K562 (cell line): ENCODE measurements at regions not wholly inside any gene's neighbourhood (a gene's known extent, or its start where the extent isn't known, plus 50 kb on each side); places are given as distances from the start of the nearest gene placed in this dataset.

Source experiments
- ATAC-seq: fragments of 200-7000 bp; cut with Tn5 transposase; 3 replicates; pipeline ENCODE4 v1.9.1; 2020; ENCODE audit warnings: moderate library complexity
- BruUV-seq: library from RNA; stranded (reverse); fragments of 400-500 nt; replicated peaks from 2 replicates; lab custom pipeline; 2021; lab: Mats Ljungman, UMichigan
- CTCF ChIA-PET: fragments of 300-600 bp; formaldehyde crosslinking; extraction: SDS; loops from one replicate; lab custom pipeline; 2021; ENCODE audit warnings: low intra/inter-chr PET ratio; lab: Yijun Ruan, JAX
- POLR2A ChIA-PET: fragments of 300-600, 350-650 bp; sonication (Branson Sonifier 250); formaldehyde crosslinking; extraction: SDS; loops from one replicate; lab custom pipeline; 2021; ENCODE audit warnings: antibody characterized with exemption, inconsistent platforms; lab: Yijun Ruan, JAX
- DNase-seq, 4 experiments: peaks; one replicate each; pipeline versions ENCODE4 v3.0.0 to v3.0.0-alpha.2; 2011 to 2018; ENCODE audit warnings: low spot score in 3 of 4, mixed read lengths in 3 of 4; ENCODE audit errors: extremely low read depth in 1 of 4
- FAIRE-seq: peaks from 2 replicates; lab custom pipeline; 2011; peaks lifted over from hg19 to GRCh38; lab: Jason Lieb, UNC
- H2AFZ ChIP-seq: 2 replicates; pipeline ENCODE4 v1.6.0; 2011; ENCODE audit warnings: low read depth, low read length, control low read depth, inconsistent platforms
- H3K27ac ChIP-seq: fragments of 200-600 bp; 3 replicates; pipeline ENCODE4 v1.8.0; 2011; ENCODE audit warnings: low read depth, mild to moderate bottlenecking, control low read depth, inconsistent platforms, low read length, moderate library complexity, mixed read lengths; ENCODE audit errors: extremely low read depth
- H3K27me3 ChIP-seq, 2 experiments: fragments of 300-600 bp in 1 of 2; 2 replicates in 1 of 2; 3 replicates in 1 of 2; pipeline versions ENCODE4 v1.6.0 to v1.8.0; 2011; ENCODE audit warnings: inconsistent platforms in 2 of 2, low read length in 2 of 2, mild to moderate bottlenecking in 1 of 2, mixed read lengths in 1 of 2, moderate library complexity in 1 of 2; ENCODE audit not compliant: control insufficient read depth in 2 of 2, insufficient read depth in 2 of 2
- H3K36me3 ChIP-seq: fragments of 300-600 bp; 3 replicates; pipeline ENCODE4 v1.8.0; 2011; ENCODE audit warnings: mild to moderate bottlenecking, low read length, inconsistent platforms; ENCODE audit not compliant: control insufficient read depth, insufficient read depth
- H3K4me1 ChIP-seq, 2 experiments: fragments of 200-600 bp in 1 of 2; replicated peaks in 1 of 2; 2 replicates in 1 of 2; 3 replicates in 1 of 2; pipeline versions ENCODE4 v1.5.1 to v1.8.0; 2011; ENCODE audit warnings: inconsistent platforms in 2 of 2, low read length in 2 of 2, mild to moderate bottlenecking in 1 of 2, mixed read lengths in 1 of 2, moderate library complexity in 1 of 2; ENCODE audit not compliant: control insufficient read depth in 2 of 2, insufficient read depth in 2 of 2
- H3K4me2 ChIP-seq: 2 replicates; pipeline ENCODE4 v1.6.1; 2011; ENCODE audit warnings: low read length, control low read depth, inconsistent platforms, mixed read lengths; ENCODE audit not compliant: insufficient read depth
- H3K4me3 ChIP-seq: fragments of 200-600 bp; sonication (generic), shearing (Covaris generic); 2 replicates; pipeline ENCODE4 v1.5.1; 2016; ENCODE audit warnings: control low read depth, inconsistent platforms
- H3K79me2 ChIP-seq: fragments of 200-600 bp; 3 replicates; pipeline ENCODE4 v1.8.0; 2011; ENCODE audit warnings: low read length, inconsistent platforms; ENCODE audit not compliant: control insufficient read depth, insufficient read depth
- H3K9ac ChIP-seq, 2 experiments: 2 replicates each; pipeline versions ENCODE4 v1.6.0 to v1.6.1; 2011; ENCODE audit warnings: low read depth in 2 of 2, low read length in 2 of 2, control low read depth in 1 of 2, inconsistent platforms in 1 of 2, mild to moderate bottlenecking in 1 of 2, mixed read lengths in 1 of 2; ENCODE audit not compliant: insufficient read depth in 1 of 2
- H3K9me1 ChIP-seq: one replicate; pipeline ENCODE4 v1.6.0; 2011; ENCODE audit warnings: inconsistent platforms, mild to moderate bottlenecking, low read length, moderate library complexity; ENCODE audit not compliant: control insufficient read depth, insufficient read depth
- H3K9me3 ChIP-seq: replicated peaks from 2 replicates; pipeline ENCODE4 v1.5.1; 2011; ENCODE audit warnings: low read depth, low read length, inconsistent platforms; ENCODE audit not compliant: control insufficient read depth, insufficient read depth
- H4K20me1 ChIP-seq: replicated peaks from 2 replicates; pipeline ENCODE4 v1.6.1; 2011; ENCODE audit warnings: low read length, inconsistent platforms, mixed read lengths; ENCODE audit not compliant: control insufficient read depth, insufficient read depth
- IRF2 ChIP-seq: sonication (generic); formaldehyde crosslinking; IDR thresholded peaks from 2 replicates; pipeline ENCODE4 v1.8.1; 2022; ENCODE audit warnings: mild to moderate bottlenecking, missing genetic modification reagents
- SLC30A9 ChIP-seq: fragments of 250-450 bp; sonication (Bioruptor Pico); IDR thresholded peaks from 2 replicates; pipeline ENCODE4 v1.8.0; 2022; ENCODE audit warnings: mild to moderate bottlenecking, moderate library complexity
- SNRNP70 ChIP-seq: fragments of 200-400 bp; formaldehyde crosslinking; optimal IDR thresholded peaks from 2 replicates; pipeline ENCODE3; 2017; ENCODE audit warnings: low read depth, low read length
- TCF7 ChIP-seq: sonication (generic); IDR thresholded peaks from 2 replicates; pipeline ENCODE4 v1.6.1; 2016; ENCODE audit warnings: antibody characterized with exemption, borderline replicate concordance
- ZNF395 ChIP-seq: fragments of 200-800 bp; sonication (Bioruptor generic); IDR thresholded peaks from 2 replicates; pipeline ENCODE4 v1.6.1; 2017; ENCODE audit warnings: missing genetic modification characterization, missing compliant biosample characterization
- ZNF507 ChIP-seq: conservative IDR thresholded peaks from 2 replicates; pipeline ENCODE4 v1.6.1; 2017; ENCODE audit warnings: missing genetic modification characterization, missing compliant biosample characterization
- WGBS: fragments of 100-300 bp; shearing (Covaris generic); methylation state at CpG from one replicate; pipeline ENCODE4 v1.1.6; 2016; ENCODE audit warnings: low coverage, mixed read lengths; ENCODE audit not compliant: insufficient coverage; ENCODE audit errors: missing lambda C conversion rate; 5-methylcytosine and 5-hydroxymethylcytosine counted together
- in situ Hi-C: fragments of 300-500 bp; cut with MboI; formaldehyde crosslinking; loops from 4 replicates; pipeline ENCODE4 v1.15.0; 2018; ENCODE audit warnings: inconsistent platforms, mixed read lengths
- intact Hi-C: fragments of 100-400 bp; cut with micrococcal nuclease; formaldehyde crosslinking; loops from 2 replicates; pipeline ENCODE4 v1.14.2; 2022

- WGBS: 0% methylated on average over 5 of the region's 5 CpGs
- no peaks in the 10 kb centered on the region for H3K9me1 ChIP-seq
- FAIRE-seq (no peak), ATAC-seq (no peak), DNase-seq (no peak)
- no peak overlapping the region for H3K4me3 ChIP-seq
- no peaks in the 10 kb centered on the region for H3K4me1 ChIP-seq
- H4K20me1 ChIP-seq: no peaks in the 10 kb centered on the region
- no peak overlapping the region for H3K27ac ChIP-seq
- H3K4me2 ChIP-seq: no peak overlapping the region
- CTCF ChIA-PET: no interaction called here
- in situ Hi-C loops: no loop called here
- no peaks in the 10 kb centered on the region for H3K36me3 ChIP-seq
- H3K9ac ChIP-seq: no peak overlapping the region
- POLR2A ChIA-PET: interaction anchor here (1.5 kb wide), 1 partner anchor 10 kb away, joined by 4 read pairs; no protein-coding TSS in a partner anchor
- no peaks in the 10 kb centered on the region for H3K9me3 ChIP-seq
- TF ChIP-seq IRF2 (CRISPR knock-in tag): no peak
- TF ChIP-seq SNRNP70: no peak
- no peak for TF ChIP-seq SLC30A9 (CRISPR knock-in tag)
- no peak for TF ChIP-seq ZNF395 (CRISPR knock-in tag)
- TF ChIP-seq ZNF507 (tag): no peak
- TF ChIP-seq TCF7: no peak
- no peaks in the 10 kb centered on the region for H3K79me2 ChIP-seq
- no TSS peak for BruUV-seq
- H2AFZ ChIP-seq: no peak overlapping the region
- intact Hi-C loops: no loop called here
- H3K27me3 ChIP-seq: peaks cover 0 to 5% of the 10 kb centered on the region in 2 experiments; a peak in 1 of 5 replicates
Observed at GRCh38 chr1:115233598-115233997, 104.5 kb downstream of the NGF start.
